IMR-90 (cell line): ENCODE measurements at regions not wholly inside any gene's neighbourhood (a gene's known extent, or its start where the extent isn't known, plus 50 kb on each side); places are given as distances from the start of the nearest gene placed in this dataset.

Source experiments
- ATAC-seq: fragments of 200-7000 bp; cut with Tn5 transposase; 2 replicates; pipeline ENCODE4 v1.9.1; 2020; ENCODE audit warnings: low read depth, mild to moderate bottlenecking, moderate library complexity
- BruUV-seq: library from RNA; stranded (reverse); fragments of 400-500 nt; replicated peaks from 2 replicates; lab custom pipeline; 2021; lab: Mats Ljungman, UMichigan
- CTCF ChIA-PET: fragments of 300-600 bp; formaldehyde crosslinking; extraction: SDS; loops from one replicate; lab custom pipeline; 2021; ENCODE audit warnings: antibody characterized with exemption; lab: Yijun Ruan, JAX
- POLR2A ChIA-PET: fragments of 300-600 bp; sonication (Branson Sonifier 250); formaldehyde crosslinking; loops from one replicate; lab custom pipeline; 2022; ENCODE audit warnings: antibody characterized with exemption; ENCODE audit not compliant: unreplicated experiment; lab: Charles Lee
- DNase-seq: peaks from one replicate; pipeline ENCODE4 v3.0.0; 2013
- H2AFZ ChIP-seq: replicated peaks from 2 replicates; pipeline ENCODE3; 2013; ENCODE audit warnings: low read length, mild to moderate bottlenecking; ENCODE audit not compliant: poor library complexity
- H2AK5ac ChIP-seq: 2 replicates; pipeline ENCODE4 v1.6.1; 2013; ENCODE audit warnings: low read depth, low read length, inconsistent platforms
- H2AK9ac ChIP-seq: replicated peaks from 2 replicates; pipeline ENCODE3; 2013; ENCODE audit warnings: mild to moderate bottlenecking, low read depth, low read length, moderate library complexity; ENCODE audit not compliant: poor library complexity
- H2BK120ac ChIP-seq: 2 replicates; pipeline ENCODE4 v1.6.1; 2013; ENCODE audit warnings: low read depth, low read length, inconsistent platforms
- H2BK15ac ChIP-seq: 3 replicates; pipeline ENCODE4 v1.6.1; 2013; ENCODE audit warnings: low read depth, low read length, inconsistent platforms
- H2BK20ac ChIP-seq: 2 replicates; pipeline ENCODE4 v1.6.1; 2013; ENCODE audit warnings: low read depth, mild to moderate bottlenecking, inconsistent platforms, low read length, moderate library complexity
- H2BK5ac ChIP-seq: 2 replicates; pipeline ENCODE4 v1.6.1; 2013; ENCODE audit warnings: mild to moderate bottlenecking, low read depth, low read length, inconsistent platforms; ENCODE audit not compliant: poor library complexity, severe bottlenecking
- H3K14ac ChIP-seq: replicated peaks from 2 replicates; pipeline ENCODE4 v1.6.1; 2013; ENCODE audit warnings: low read depth, low read length, inconsistent platforms
- H3K18ac ChIP-seq: 2 replicates; pipeline ENCODE4 v1.6.1; 2013; ENCODE audit warnings: low read depth, low read length, control low read depth
- H3K23ac ChIP-seq: 2 replicates; pipeline ENCODE4 v1.6.1; 2013; ENCODE audit warnings: low read depth, low read length, inconsistent platforms
- H3K27ac ChIP-seq: 2 replicates; pipeline ENCODE4 v1.5.1; 2013; ENCODE audit warnings: mild to moderate bottlenecking, control low read depth, low read length; ENCODE audit not compliant: insufficient read depth
- H3K27me3 ChIP-seq: 2 replicates; pipeline ENCODE4 v1.6.1; 2013; ENCODE audit warnings: low read length; ENCODE audit not compliant: control insufficient read depth, insufficient read depth
- H3K36me3 ChIP-seq: 2 replicates; pipeline ENCODE4 v1.6.1; 2013; ENCODE audit warnings: low read length, mixed read lengths; ENCODE audit not compliant: control insufficient read depth, insufficient read depth
- H3K4ac ChIP-seq: 2 replicates; pipeline ENCODE4 v1.6.1; 2013; ENCODE audit warnings: low read depth, low read length, inconsistent platforms
- H3K4me1 ChIP-seq: 2 replicates; pipeline ENCODE4 v1.6.1; 2013; ENCODE audit warnings: low read length, mixed read lengths; ENCODE audit not compliant: control insufficient read depth, insufficient read depth
- H3K4me2 ChIP-seq: 2 replicates; pipeline ENCODE4 v1.6.1; 2013; ENCODE audit warnings: low read depth, mild to moderate bottlenecking, control low read depth, low read length, moderate library complexity
- H3K4me3 ChIP-seq: 2 replicates; pipeline ENCODE4 v1.5.1; 2013; ENCODE audit warnings: low read depth, mild to moderate bottlenecking, control low read depth, low read length, moderate library complexity; ENCODE audit not compliant: insufficient read depth
- H3K56ac ChIP-seq: 2 replicates; pipeline ENCODE4 v1.6.1; 2013; ENCODE audit warnings: low read length, inconsistent platforms; ENCODE audit not compliant: insufficient read depth; ENCODE audit errors: extremely low read depth
- H3K79me1 ChIP-seq, 2 experiments: 2 replicates each; pipeline ENCODE4 v1.6.1; 2013; ENCODE audit warnings: low read length in 2 of 2, inconsistent platforms in 1 of 2, low read depth in 1 of 2
- H3K9ac ChIP-seq: 2 replicates; pipeline ENCODE4 v1.6.1; 2013; ENCODE audit warnings: low read depth, low read length, control low read depth
- H3K9me1 ChIP-seq: 2 replicates; pipeline ENCODE4 v1.6.1; 2013; ENCODE audit warnings: low read length, inconsistent platforms; ENCODE audit not compliant: insufficient read depth
- H3K9me3 ChIP-seq: 2 replicates; pipeline ENCODE4 v1.6.1; 2013; ENCODE audit warnings: low read length; ENCODE audit not compliant: control insufficient read depth, insufficient read depth
- H4K20me1 ChIP-seq: 2 replicates; pipeline ENCODE4 v1.6.1; 2013; ENCODE audit warnings: low read length, inconsistent platforms; ENCODE audit not compliant: insufficient read depth
- H4K5ac ChIP-seq: 2 replicates; pipeline ENCODE4 v1.6.1; 2013; ENCODE audit warnings: mild to moderate bottlenecking, low read depth, low read length, control low read depth
- H4K8ac ChIP-seq, 2 experiments: 2 replicates each; pipeline ENCODE4 v1.6.1; 2013; ENCODE audit warnings: low read depth in 2 of 2, low read length in 2 of 2, control low read depth in 1 of 2, inconsistent platforms in 1 of 2
- H4K91ac ChIP-seq: 2 replicates; pipeline ENCODE4 v1.6.1; 2013; ENCODE audit warnings: low read depth, low read length, inconsistent platforms; ENCODE audit not compliant: insufficient read depth
- BHLHE40 ChIP-seq: fragments of 150-350 bp; IDR thresholded peaks from 2 replicates; pipeline ENCODE4 v1.6.1; 2016; ENCODE audit warnings: mild to moderate bottlenecking, low read depth, low read length
- CEBPB ChIP-seq: IDR thresholded peaks from 2 replicates; pipeline ENCODE4 v1.6.1; 2012; ENCODE audit warnings: low read depth, low read length, improper control_type of control experiment
- CHD1 ChIP-seq: IDR thresholded peaks from 2 replicates; pipeline ENCODE4 v1.6.1; 2012; ENCODE audit warnings: low read depth, low read length, improper control_type of control experiment
- CTCF ChIP-seq: conservative IDR thresholded peaks from 2 replicates; pipeline ENCODE4 v1.5.1; 2012; ENCODE audit warnings: mild to moderate bottlenecking, low read depth, low read length, improper control_type of control experiment
- ELK1 ChIP-seq: fragments of 150-350 bp; IDR thresholded peaks from 2 replicates; pipeline ENCODE4 v1.6.1; 2016; ENCODE audit warnings: low read depth, mild to moderate bottlenecking, low read length, moderate library complexity, borderline replicate concordance
- FOS ChIP-seq: fragments of 150-350 bp; IDR thresholded peaks from 2 replicates; pipeline ENCODE4 v1.6.1; 2016; ENCODE audit warnings: low read depth, low read length
- MAFK ChIP-seq: IDR thresholded peaks from 2 replicates; pipeline ENCODE4 v1.6.1; 2012; ENCODE audit warnings: low read depth, low read length, improper control_type of control experiment
- MAZ ChIP-seq: IDR thresholded peaks from 2 replicates; pipeline ENCODE4 v1.6.1; 2012; ENCODE audit warnings: low read depth, mild to moderate bottlenecking, low read length, improper control_type of control experiment, moderate library complexity, borderline replicate concordance
- MXI1 ChIP-seq: IDR thresholded peaks from 2 replicates; pipeline ENCODE4 v1.6.1; 2012; ENCODE audit warnings: low read depth, mild to moderate bottlenecking, low read length, moderate library complexity, borderline replicate concordance
- NFE2L2 ChIP-seq: fragments of 150-350 bp; IDR thresholded peaks from 2 replicates; pipeline ENCODE4 v1.6.1; 2016; ENCODE audit warnings: low read depth, mild to moderate bottlenecking, low read length
- POLR2A ChIP-seq: IDR thresholded peaks from 2 replicates; pipeline ENCODE4 v1.6.1; 2012; ENCODE audit warnings: mild to moderate bottlenecking, low read depth, low read length
- RAD21 ChIP-seq: IDR thresholded peaks from 2 replicates; pipeline ENCODE4 v1.6.1; 2012; ENCODE audit warnings: low read length, improper control_type of control experiment
- RCOR1 ChIP-seq: IDR thresholded peaks from 2 replicates; pipeline ENCODE4 v1.6.1; 2012; ENCODE audit warnings: mild to moderate bottlenecking, low read length, improper control_type of control experiment; ENCODE audit not compliant: insufficient replicate concordance
- RFX5 ChIP-seq: IDR thresholded peaks from 2 replicates; pipeline ENCODE4 v1.8.0; 2012; ENCODE audit warnings: low read depth, mild to moderate bottlenecking, low read length, moderate library complexity
- USF2 ChIP-seq: fragments of 150-350 bp; IDR thresholded peaks from 2 replicates; pipeline ENCODE4 v1.6.1; 2017; ENCODE audit warnings: mild to moderate bottlenecking, antibody characterized with exemption, low read length, low read depth
- WGBS, 2 experiments: methylation state at CpG; one replicate each; pipeline versions ENCODE4 v1.1.5 to v1.1.7; 2013; ENCODE audit warnings: missing lambda C conversion rate in 2 of 2; ENCODE audit not compliant: insufficient read length in 1 of 2; ENCODE audit errors: extremely low coverage in 2 of 2; 5-methylcytosine and 5-hydroxymethylcytosine counted together
- dilution Hi-C: fragments of 300-500 bp; cut with HindIII; formaldehyde crosslinking; loops from one replicate; pipeline ENCODE4 v1.14.3; 2018; ENCODE audit warnings: low sequenced_read_pairs; ENCODE audit not compliant: unreplicated experiment
- in situ Hi-C: fragments of 300-500 bp; cut with MboI; formaldehyde crosslinking; loops from 3 replicates; pipeline ENCODE4 v1.14.3; 2019; ENCODE audit warnings: low sequenced_read_pairs, inconsistent platforms, mixed read lengths
- intact Hi-C: fragments of 100-400 bp; cut with micrococcal nuclease; formaldehyde crosslinking; loops from 2 replicates; pipeline ENCODE4 v1.10.0; 2022

- Histone ChIP-seq H4K8ac (no peak overlapping the region), H2AK5ac (no peak overlapping the region), H4K20me1 (no peaks in the 10 kb centered on the region), H2BK5ac (no peak overlapping the region), H3K4me1 (no peaks in the 10 kb centered on the region), H2AK9ac (no peak overlapping the region), H4K91ac (no peak overlapping the region), H2AFZ (no peak overlapping the region), H3K9me3 (no peaks in the 10 kb centered on the region), H2BK120ac (no peak overlapping the region), H3K56ac (no peak overlapping the region), H3K23ac (no peak overlapping the region), H3K27me3 (no peaks in the 10 kb centered on the region), H3K18ac (peak overlapping the region; percentile 41; the same call in 1 of the 2 replicates), H3K4me2 (no peak overlapping the region), H3K4ac (no peak overlapping the region), H3K9ac (no peak overlapping the region), H3K9me1 (no peaks in the 10 kb centered on the region), H2BK20ac (no peak overlapping the region), H3K79me1 (no peaks in the 10 kb centered on the region), H3K14ac (no peak overlapping the region), H3K27ac (no peak overlapping the region), H3K4me3 (no peak overlapping the region), H2BK15ac (no peak overlapping the region), H4K5ac (no peak overlapping the region), H3K36me3 (no peaks in the 10 kb centered on the region)
- WGBS, 2 experiments: no CpG with 5 or more reads among the region's 3 CpGs
- dilution Hi-C loops (no loop called here), in situ Hi-C loops (no loop called here), intact Hi-C loops (no loop called here)
- no TSS peak for BruUV-seq
- peak; percentile 44; the same call in 1 of the 2 replicates for ATAC-seq
- ChIA-PET POLR2A (no interaction called here), CTCF (no interaction called here)
- no peak for DNase-seq
- TF ChIP-seq FOS: no peak
- TF ChIP-seq RFX5: no peak
- no peak for TF ChIP-seq NFE2L2
- no peak for TF ChIP-seq CEBPB
- TF ChIP-seq USF2: no peak
- no peak for TF ChIP-seq POLR2A
- TF ChIP-seq CTCF: no peak
- no peak for TF ChIP-seq CHD1
- no peak for TF ChIP-seq MXI1
- TF ChIP-seq MAFK: no peak
- no peak for TF ChIP-seq RAD21
- TF ChIP-seq MAZ: no peak
- no peak for TF ChIP-seq ELK1
- no peak for TF ChIP-seq RCOR1
- no peak for TF ChIP-seq BHLHE40
Measured at GRCh38 chr2:220880623-220881596, 691.2 kb downstream of the EPHA4 start.
